ENCODE measurements at regions not wholly inside any gene's neighbourhood (a gene's known extent, or its start where the extent isn't known, plus 50 kb on each side); places are given as distances from the start of the nearest gene placed in this dataset.
"Not testable (repeated sequence)": the region's sequence is repeated elsewhere in the genome, so short reads cannot be mapped to it uniquely, and the experiment has no call there.

DNA sequence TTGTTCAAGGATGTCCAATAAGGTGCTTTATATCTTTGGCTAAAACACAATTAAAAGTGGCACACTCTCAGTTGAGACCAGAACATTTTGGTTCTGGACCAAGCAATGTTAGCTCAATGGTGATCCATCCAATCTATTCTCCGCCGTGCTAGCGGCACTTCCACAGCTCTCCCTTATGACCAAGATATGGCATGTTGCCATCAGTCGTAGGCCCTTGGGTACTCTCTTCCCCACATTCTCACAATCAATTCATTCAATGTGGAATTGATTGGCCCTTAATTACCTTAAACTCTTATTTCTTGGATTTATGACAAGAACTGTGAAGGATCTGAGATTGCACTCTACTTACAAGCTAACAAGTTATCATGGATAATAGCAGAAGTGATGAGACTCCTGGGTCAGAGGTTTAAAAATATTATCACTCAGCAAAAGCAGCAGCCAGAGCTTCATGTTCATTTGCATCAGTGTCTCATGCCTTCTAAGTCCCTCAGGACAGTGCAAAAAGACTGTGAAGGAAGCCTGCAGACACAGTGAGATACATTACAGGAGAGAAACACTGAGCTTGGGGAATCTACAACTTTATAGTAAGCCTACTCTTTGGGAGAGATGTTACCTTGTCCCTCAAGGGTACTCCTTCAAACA, 80.0 kb upstream of the ARG1 start:
- Histone ChIP-seq H3K4me1 (ENCODE audit: control insufficient read depth, insufficient read depth, low read length) (0 out of 2 replicates have a peak, but pooled peaks cover 7% of the 10 kb centered on the region), H3K9me3 (ENCODE audit: control insufficient read depth, insufficient read depth, low read depth, low read length) (peaks cover 9% of the 10 kb centered on the region; the same call in 1 of the 2 replicates), H3K4me3 (ENCODE audit: low read depth, low read length) (no peak overlapping the region), H3K27me3 (ENCODE audit: control insufficient read depth, insufficient read depth, low read length) (no peaks in the 10 kb centered on the region), H3K9ac (ENCODE audit: low read length) (no peak overlapping the region), H3K27ac (ENCODE audit: low read depth, low read length) (no peak overlapping the region), H3K36me3 (ENCODE audit: control insufficient read depth, insufficient read depth, low read length) (no peaks in the 10 kb centered on the region)

- H3K27me3 ChIP-seq (ENCODE audit: control insufficient read depth, insufficient read depth, low read length) = not testable (repeated sequence)
- H3K4me1 ChIP-seq (ENCODE audit: control insufficient read depth, insufficient read depth, low read length) = peaks cover 15% of the 10 kb centered on the region
These were observed 68.6 kb upstream of the ARG1 start for GRCh38 chr6:131504387-131504786.

GRCh38 chr6:131510094-131510493, 62.9 kb upstream of the ARG1 start:
- H3K27me3 ChIP-seq (ENCODE audit: control insufficient read depth, insufficient read depth, low read length) = no peaks in the 10 kb centered on the region
- peaks cover 9% of the 10 kb centered on the region for H3K9me3 ChIP-seq (ENCODE audit: control insufficient read depth, insufficient read depth, low read depth, low read length)
- H3K36me3 ChIP-seq (ENCODE audit: control insufficient read depth, insufficient read depth, low read length) = no peaks in the 10 kb centered on the region
- H3K9ac ChIP-seq (ENCODE audit: low read length) = no peak overlapping the region
- peaks cover 19% of the 10 kb centered on the region for H3K4me1 ChIP-seq (ENCODE audit: control insufficient read depth, insufficient read depth, low read length)
- peak overlapping the region; percentile 90 for H3K27ac ChIP-seq (ENCODE audit: low read depth, low read length)
- no peak overlapping the region for H3K4me3 ChIP-seq (ENCODE audit: low read depth, low read length)

More at GRCh38 chr6:131504387-131504786, 68.6 kb upstream of the ARG1 start:
- not testable (repeated sequence) for H3K27ac ChIP-seq (ENCODE audit: low read depth, low read length); H3K4me3 ChIP-seq (ENCODE audit: low read depth, low read length); H3K9ac ChIP-seq (ENCODE audit: low read length); H3K36me3 ChIP-seq (ENCODE audit: control insufficient read depth, insufficient read depth, low read length); H3K9me3 ChIP-seq (ENCODE audit: control insufficient read depth, insufficient read depth, low read depth, low read length)

DNA sequence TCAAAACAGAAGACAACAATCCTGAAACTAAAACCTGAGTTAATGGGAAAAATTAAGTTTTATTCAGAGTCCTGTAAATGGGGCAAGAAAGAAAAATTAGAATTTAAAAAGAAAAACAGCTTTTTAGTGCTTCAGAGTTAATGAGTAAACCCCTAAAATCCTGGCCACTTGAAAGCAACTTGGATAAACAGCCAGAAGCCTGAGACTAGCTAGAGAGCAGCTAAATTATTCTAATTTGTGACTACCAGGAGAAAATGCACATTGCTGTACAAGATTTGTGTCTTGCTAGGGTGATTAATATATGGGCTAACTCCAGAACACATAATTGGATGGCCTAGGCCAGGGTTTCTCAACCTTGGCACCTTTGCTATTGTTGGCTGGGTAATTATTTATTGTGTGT, 62.4 kb upstream of the ARG1 start:
- H3K4me3 ChIP-seq (ENCODE audit: low read depth, low read length) = no peak overlapping the region
- peak overlapping the region; percentile 60 for H3K9ac ChIP-seq (ENCODE audit: low read length)
- no peaks in the 10 kb centered on the region for H3K27me3 ChIP-seq (ENCODE audit: control insufficient read depth, insufficient read depth, low read length)
- H3K36me3 ChIP-seq (ENCODE audit: control insufficient read depth, insufficient read depth, low read length) = no peaks in the 10 kb centered on the region
- H3K4me1 ChIP-seq (ENCODE audit: control insufficient read depth, insufficient read depth, low read length) = peaks cover 18% of the 10 kb centered on the region
- H3K27ac ChIP-seq (ENCODE audit: low read depth, low read length) = peak overlapping the region; percentile 90
- H3K9me3 ChIP-seq (ENCODE audit: control insufficient read depth, insufficient read depth, low read depth, low read length) = peaks cover 12% of the 10 kb centered on the region

GRCh38 chr6:131519670-131520436, 53.2 kb upstream of the ARG1 start:
- H3K4me3 ChIP-seq (ENCODE audit: low read depth, low read length) = no peak overlapping the region
- no peaks in the 10 kb centered on the region for H3K27me3 ChIP-seq (ENCODE audit: control insufficient read depth, insufficient read depth, low read length)
- no peaks in the 10 kb centered on the region for H3K4me1 ChIP-seq (ENCODE audit: control insufficient read depth, insufficient read depth, low read length)
- H3K9me3 ChIP-seq (ENCODE audit: control insufficient read depth, insufficient read depth, low read depth, low read length) = peaks cover 23% of the 10 kb centered on the region
- H3K36me3 ChIP-seq (ENCODE audit: control insufficient read depth, insufficient read depth, low read length) = no peaks in the 10 kb centered on the region
- no peak overlapping the region for H3K27ac ChIP-seq (ENCODE audit: low read depth, low read length)
- no peak overlapping the region for H3K9ac ChIP-seq (ENCODE audit: low read length)
